ENCODE measurements at regions not wholly inside any gene's neighbourhood (a gene's known extent, or its start where the extent isn't known, plus 50 kb on each side); places are given as distances from the start of the nearest gene placed in this dataset.

DNA sequence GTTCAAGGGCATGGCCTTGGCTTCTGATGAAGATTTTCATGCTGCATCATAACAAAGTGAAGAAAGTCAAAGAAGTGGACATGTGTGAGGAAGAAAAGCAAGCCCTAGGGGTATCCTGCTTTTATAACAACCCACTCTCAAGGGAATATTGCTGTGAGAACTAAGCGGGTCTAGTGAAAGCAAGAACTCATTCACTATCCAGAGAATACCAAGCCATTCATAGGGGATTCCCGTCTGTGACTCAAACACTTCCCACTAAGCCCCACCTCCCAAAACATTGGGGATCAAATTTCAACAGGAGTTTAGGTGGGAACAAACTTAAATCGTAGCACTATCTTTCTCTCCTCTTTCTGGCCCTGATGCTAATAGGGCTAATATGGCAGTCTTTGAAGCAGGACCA, 98.5 kb upstream of the CTTNBP2NL start:
- no peak for DNase-seq (ENCODE audit: low read depth, low spot score)
- Histone ChIP-seq H3K4me1 (ENCODE audit: insufficient read depth, insufficient read length) (no peaks in the 10 kb centered on the region), H3K9ac (ENCODE audit: insufficient read length, low read depth) (no peak overlapping the region), H3K4me3 (ENCODE audit: insufficient read length, low read depth) (no peak overlapping the region), H3K9me3 (ENCODE audit: insufficient read depth, low read length) (peaks cover 16% of the 10 kb centered on the region; the same call in 1 of the 2 replicates), H3K36me3 (ENCODE audit: insufficient read depth, insufficient read length, low read length) (no peaks in the 10 kb centered on the region), H3K27me3 (ENCODE audit: insufficient read depth, insufficient read length) (no peaks in the 10 kb centered on the region)
- TF ChIP-seq YY1 (IDR thresholded peaks at IDR 0.05; ENCODE audit: insufficient read depth, insufficient read length) (no peak), ZNF274 (IDR thresholded peaks at IDR 0.05; ENCODE audit: low read depth, low read length) (no peak), SUZ12 (IDR thresholded peaks at IDR 0.05; ENCODE audit: extremely low read depth, insufficient read depth, insufficient read length) (no peak)

DNA sequence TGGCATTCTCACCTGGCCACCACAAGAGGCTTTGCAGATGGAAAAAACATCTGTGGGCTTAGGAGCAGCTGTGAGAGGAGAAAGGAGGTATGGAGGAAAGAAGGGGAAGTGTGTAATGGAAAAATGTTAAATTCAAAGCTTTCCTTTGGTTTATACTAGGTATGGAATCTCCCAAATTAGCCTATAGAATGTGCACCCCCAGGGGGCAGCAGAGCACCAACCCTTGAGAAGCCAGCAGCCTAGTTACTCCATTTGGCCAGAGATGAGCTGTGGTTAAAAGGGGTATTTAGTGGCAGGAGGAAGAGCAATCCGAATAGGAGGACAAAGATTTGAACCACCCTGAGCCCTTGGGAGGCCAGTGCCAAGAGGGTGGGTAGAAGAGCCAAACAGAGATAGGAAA, 97.5 kb upstream of the CTTNBP2NL start:
- Histone ChIP-seq H3K4me3 (ENCODE audit: insufficient read length, low read depth) (no peak overlapping the region), H3K9ac (ENCODE audit: insufficient read length, low read depth) (no peak overlapping the region), H3K9me3 (ENCODE audit: insufficient read depth, low read length) (peaks cover 16% of the 10 kb centered on the region; the same call in 1 of the 2 replicates), H3K4me1 (ENCODE audit: insufficient read depth, insufficient read length) (no peaks in the 10 kb centered on the region), H3K36me3 (ENCODE audit: insufficient read depth, insufficient read length, low read length) (no peaks in the 10 kb centered on the region), H3K27me3 (ENCODE audit: insufficient read depth, insufficient read length) (no peaks in the 10 kb centered on the region)
- peak; percentile 85 for DNase-seq (ENCODE audit: low read depth, low spot score)
- no peak for TF ChIP-seq ZNF274 (IDR thresholded peaks at IDR 0.05; ENCODE audit: low read depth, low read length)
- no peak for TF ChIP-seq YY1 (IDR thresholded peaks at IDR 0.05; ENCODE audit: insufficient read depth, insufficient read length)
- TF ChIP-seq SUZ12 (IDR thresholded peaks at IDR 0.05; ENCODE audit: extremely low read depth, insufficient read depth, insufficient read length), result no peak

DNA sequence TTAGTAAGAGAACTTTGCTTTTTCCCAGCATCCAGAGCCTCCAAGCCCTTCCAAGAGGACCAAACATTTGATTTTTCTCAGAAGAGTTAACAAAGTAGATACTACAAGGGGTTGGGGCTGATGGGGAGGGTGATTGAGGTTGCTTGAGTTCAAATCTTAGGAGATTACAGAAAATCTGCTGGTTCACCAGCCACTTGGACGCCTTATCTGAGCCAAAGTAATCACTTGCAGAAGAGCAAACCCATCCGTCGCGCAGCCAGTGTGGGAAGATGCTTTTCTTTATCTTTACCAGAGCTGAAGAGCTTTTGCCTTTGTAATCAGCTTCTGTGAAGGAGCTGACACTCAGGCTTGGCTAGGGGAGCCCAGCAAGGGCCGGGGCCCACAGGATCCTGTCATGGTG, 91.9 kb upstream of the CTTNBP2NL start:
- no peak overlapping the region for H3K9ac ChIP-seq (ENCODE audit: insufficient read length, low read depth)
- DNase-seq (ENCODE audit: low read depth, low spot score), result no peak
- no peak overlapping the region for H3K4me3 ChIP-seq (ENCODE audit: insufficient read length, low read depth)
- TF ChIP-seq SUZ12 (IDR thresholded peaks at IDR 0.05; ENCODE audit: extremely low read depth, insufficient read depth, insufficient read length) (no peak), ZNF274 (IDR thresholded peaks at IDR 0.05; ENCODE audit: low read depth, low read length) (no peak), YY1 (IDR thresholded peaks at IDR 0.05; ENCODE audit: insufficient read depth, insufficient read length) (no peak)
- no peaks in the 10 kb centered on the region for H3K36me3 ChIP-seq (ENCODE audit: insufficient read depth, insufficient read length, low read length)
- no peaks in the 10 kb centered on the region for H3K27me3 ChIP-seq (ENCODE audit: insufficient read depth, insufficient read length)
- no peaks in the 10 kb centered on the region for H3K9me3 ChIP-seq (ENCODE audit: insufficient read depth, low read length)
- no peaks in the 10 kb centered on the region for H3K4me1 ChIP-seq (ENCODE audit: insufficient read depth, insufficient read length)

DNA sequence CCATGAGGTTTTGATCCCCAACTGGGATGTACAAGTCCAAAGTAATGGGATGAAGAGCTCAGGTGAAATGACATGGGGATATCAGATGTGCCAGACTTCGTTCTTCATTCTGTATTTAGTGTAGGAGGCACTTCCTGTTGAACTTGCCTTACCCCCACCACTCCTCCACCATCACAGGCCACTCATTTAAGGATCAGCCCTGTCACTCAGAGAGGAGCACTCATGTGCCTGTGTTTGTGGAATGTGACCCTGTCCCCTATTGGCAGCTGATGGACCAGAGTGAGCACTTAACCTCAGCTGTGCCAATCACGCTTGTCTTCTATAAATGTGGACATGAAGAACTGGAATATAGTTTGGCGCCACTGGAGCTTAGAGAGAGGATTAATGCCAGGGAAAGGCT, 91.4 kb upstream of the CTTNBP2NL start:
- Histone ChIP-seq H3K36me3 (ENCODE audit: insufficient read depth, insufficient read length, low read length) (no peaks in the 10 kb centered on the region), H3K27me3 (ENCODE audit: insufficient read depth, insufficient read length) (no peaks in the 10 kb centered on the region), H3K4me3 (ENCODE audit: insufficient read length, low read depth) (no peak overlapping the region), H3K4me1 (ENCODE audit: insufficient read depth, insufficient read length) (no peaks in the 10 kb centered on the region), H3K9me3 (ENCODE audit: insufficient read depth, low read length) (no peaks in the 10 kb centered on the region), H3K9ac (ENCODE audit: insufficient read length, low read depth) (no peak overlapping the region)
- DNase-seq (ENCODE audit: low read depth, low spot score), result no peak
- TF ChIP-seq SUZ12 (IDR thresholded peaks at IDR 0.05; ENCODE audit: extremely low read depth, insufficient read depth, insufficient read length) (no peak), ZNF274 (IDR thresholded peaks at IDR 0.05; ENCODE audit: low read depth, low read length) (no peak), YY1 (IDR thresholded peaks at IDR 0.05; ENCODE audit: insufficient read depth, insufficient read length) (no peak)

DNA sequence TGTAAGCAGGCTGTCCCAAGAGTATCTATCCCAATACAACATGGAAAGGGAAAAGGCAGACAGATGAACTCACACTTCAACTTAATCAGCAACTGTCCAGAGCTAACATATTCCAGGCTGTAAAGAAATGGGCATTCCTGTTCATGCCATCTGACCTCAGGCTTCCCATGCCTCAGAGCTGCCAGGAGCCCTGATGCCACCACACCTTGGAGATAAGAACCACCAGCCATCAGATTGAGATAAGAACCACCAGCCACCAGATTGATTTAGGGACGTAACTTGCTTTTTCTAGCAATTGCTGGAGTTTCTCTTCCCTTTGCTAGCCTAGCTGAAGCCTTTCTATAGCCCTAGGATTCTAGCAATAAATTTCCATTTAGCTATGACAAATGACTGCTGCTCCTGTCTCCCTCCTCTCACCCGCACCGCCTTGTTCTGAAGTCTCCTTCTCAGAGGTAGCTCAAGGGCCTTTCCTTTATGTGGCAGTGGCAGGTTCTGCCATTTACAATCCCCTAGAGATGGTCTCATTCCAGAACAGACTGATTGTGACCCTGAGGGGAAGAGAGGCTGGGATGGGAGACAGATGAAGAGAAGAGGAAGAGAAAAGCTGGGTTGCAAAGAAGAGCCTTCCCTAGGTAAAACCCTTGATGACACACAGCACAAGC, 88.0 kb upstream of the CTTNBP2NL start:
- no peaks in the 10 kb centered on the region for H3K27me3 ChIP-seq (ENCODE audit: insufficient read depth, insufficient read length)
- H3K36me3 ChIP-seq (ENCODE audit: insufficient read depth, insufficient read length, low read length), result no peaks in the 10 kb centered on the region
- no peak for TF ChIP-seq YY1 (IDR thresholded peaks at IDR 0.05; ENCODE audit: insufficient read depth, insufficient read length)
- no peak for TF ChIP-seq SUZ12 (IDR thresholded peaks at IDR 0.05; ENCODE audit: extremely low read depth, insufficient read depth, insufficient read length)
- no peak for TF ChIP-seq ZNF274 (IDR thresholded peaks at IDR 0.05; ENCODE audit: low read depth, low read length)
- no peak for DNase-seq (ENCODE audit: low read depth, low spot score)
- no peaks in the 10 kb centered on the region for H3K4me1 ChIP-seq (ENCODE audit: insufficient read depth, insufficient read length)
- no peak overlapping the region for H3K9ac ChIP-seq (ENCODE audit: insufficient read length, low read depth)
- H3K9me3 ChIP-seq (ENCODE audit: insufficient read depth, low read length), result no peaks in the 10 kb centered on the region
- H3K4me3 ChIP-seq (ENCODE audit: insufficient read length, low read depth), result no peak overlapping the region

DNA sequence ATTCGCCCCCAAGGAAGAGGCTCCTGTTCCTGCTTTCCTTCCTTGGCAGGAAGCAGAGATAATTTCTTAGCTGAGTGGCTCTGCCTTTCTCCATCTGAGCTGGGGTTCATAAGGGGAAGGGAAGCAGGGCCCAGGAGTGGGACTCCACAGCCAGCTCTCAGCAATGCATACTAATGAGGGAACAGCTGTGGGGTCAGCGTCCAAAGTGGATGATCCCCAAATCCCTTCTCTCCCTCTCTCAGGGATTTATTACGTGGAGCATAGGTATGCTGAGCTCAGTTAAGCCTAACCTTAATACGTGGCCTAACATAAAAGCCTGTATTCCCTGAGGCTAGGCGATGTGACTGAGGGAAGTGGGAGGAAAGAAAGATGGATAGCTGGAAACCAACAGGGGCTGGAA, 87.3 kb upstream of the CTTNBP2NL start:
- no peaks in the 10 kb centered on the region for H3K27me3 ChIP-seq (ENCODE audit: insufficient read depth, insufficient read length)
- TF ChIP-seq SUZ12 (IDR thresholded peaks at IDR 0.05; ENCODE audit: extremely low read depth, insufficient read depth, insufficient read length) (no peak), YY1 (IDR thresholded peaks at IDR 0.05; ENCODE audit: insufficient read depth, insufficient read length) (no peak), ZNF274 (IDR thresholded peaks at IDR 0.05; ENCODE audit: low read depth, low read length) (no peak)
- no peak overlapping the region for H3K9ac ChIP-seq (ENCODE audit: insufficient read length, low read depth)
- H3K4me1 ChIP-seq (ENCODE audit: insufficient read depth, insufficient read length), result no peaks in the 10 kb centered on the region
- H3K4me3 ChIP-seq (ENCODE audit: insufficient read length, low read depth), result no peak overlapping the region
- no peaks in the 10 kb centered on the region for H3K36me3 ChIP-seq (ENCODE audit: insufficient read depth, insufficient read length, low read length)
- no peak for DNase-seq (ENCODE audit: low read depth, low spot score)
- no peaks in the 10 kb centered on the region for H3K9me3 ChIP-seq (ENCODE audit: insufficient read depth, low read length)

DNA sequence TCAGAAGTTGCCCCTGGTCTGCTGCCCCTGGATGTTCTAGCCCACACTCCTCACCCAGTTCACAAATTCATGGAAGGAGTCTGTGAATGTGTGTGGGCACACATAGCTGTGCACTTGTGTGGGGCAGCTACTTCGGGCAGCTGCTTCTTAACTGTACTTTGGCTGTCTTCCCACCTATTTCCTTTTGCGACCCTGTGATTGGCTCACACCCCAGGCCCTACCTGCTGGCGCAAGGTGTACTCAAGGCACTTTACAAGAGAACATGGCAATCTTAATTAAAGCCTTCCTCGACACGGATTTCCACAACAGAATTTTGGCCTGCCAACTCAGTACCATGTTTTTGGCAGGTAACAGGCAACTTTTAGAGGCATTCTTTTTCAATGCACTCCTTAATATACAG, 86.5 kb upstream of the CTTNBP2NL start:
- no peak for TF ChIP-seq YY1 (IDR thresholded peaks at IDR 0.05; ENCODE audit: insufficient read depth, insufficient read length)
- no peak for TF ChIP-seq SUZ12 (IDR thresholded peaks at IDR 0.05; ENCODE audit: extremely low read depth, insufficient read depth, insufficient read length)
- no peak for TF ChIP-seq ZNF274 (IDR thresholded peaks at IDR 0.05; ENCODE audit: low read depth, low read length)
- no peaks in the 10 kb centered on the region for H3K9me3 ChIP-seq (ENCODE audit: insufficient read depth, low read length)
- no peaks in the 10 kb centered on the region for H3K36me3 ChIP-seq (ENCODE audit: insufficient read depth, insufficient read length, low read length)
- DNase-seq (ENCODE audit: low read depth, low spot score), result no peak
- H3K9ac ChIP-seq (ENCODE audit: insufficient read length, low read depth), result no peak overlapping the region
- no peaks in the 10 kb centered on the region for H3K4me1 ChIP-seq (ENCODE audit: insufficient read depth, insufficient read length)
- H3K27me3 ChIP-seq (ENCODE audit: insufficient read depth, insufficient read length), result no peaks in the 10 kb centered on the region
- no peak overlapping the region for H3K4me3 ChIP-seq (ENCODE audit: insufficient read length, low read depth)
